K562 (cell line): ENCODE measurements at regions not wholly inside any gene's neighbourhood (a gene's known extent, or its start where the extent isn't known, plus 50 kb on each side); places are given as distances from the start of the nearest gene placed in this dataset.

Experiments used
- ATAC-seq: fragments of 200-7000 bp; cut with Tn5 transposase; 3 replicates; pipeline ENCODE4 v1.9.1; 2020; ENCODE audit warnings: moderate library complexity
- BruUV-seq: library from RNA; stranded (reverse); fragments of 400-500 nt; replicated peaks from 2 replicates; lab custom pipeline; 2021; lab: Mats Ljungman, UMichigan
- CTCF ChIA-PET: fragments of 300-600 bp; formaldehyde crosslinking; extraction: SDS; loops from one replicate; lab custom pipeline; 2021; ENCODE audit warnings: low intra/inter-chr PET ratio; lab: Yijun Ruan, JAX
- POLR2A ChIA-PET: fragments of 300-600, 350-650 bp; sonication (Branson Sonifier 250); formaldehyde crosslinking; extraction: SDS; loops from one replicate; lab custom pipeline; 2021; ENCODE audit warnings: antibody characterized with exemption, inconsistent platforms; lab: Yijun Ruan, JAX
- DNase-seq, 4 experiments: peaks; one replicate each; pipeline versions ENCODE4 v3.0.0 to v3.0.0-alpha.2; 2011 to 2018; ENCODE audit warnings: low spot score in 3 of 4, mixed read lengths in 3 of 4; ENCODE audit errors: extremely low read depth in 1 of 4
- FAIRE-seq: peaks from 2 replicates; lab custom pipeline; 2011; peaks lifted over from hg19 to GRCh38; lab: Jason Lieb, UNC
- H2AFZ ChIP-seq: 2 replicates; pipeline ENCODE4 v1.6.0; 2011; ENCODE audit warnings: low read depth, low read length, control low read depth, inconsistent platforms
- H3K27ac ChIP-seq: fragments of 200-600 bp; 3 replicates; pipeline ENCODE4 v1.8.0; 2011; ENCODE audit warnings: low read depth, mild to moderate bottlenecking, control low read depth, inconsistent platforms, low read length, moderate library complexity, mixed read lengths; ENCODE audit errors: extremely low read depth
- H3K27me3 ChIP-seq, 2 experiments: fragments of 300-600 bp in 1 of 2; 2 replicates in 1 of 2; 3 replicates in 1 of 2; pipeline versions ENCODE4 v1.6.0 to v1.8.0; 2011; ENCODE audit warnings: inconsistent platforms in 2 of 2, low read length in 2 of 2, mild to moderate bottlenecking in 1 of 2, mixed read lengths in 1 of 2, moderate library complexity in 1 of 2; ENCODE audit not compliant: control insufficient read depth in 2 of 2, insufficient read depth in 2 of 2
- H3K36me3 ChIP-seq: fragments of 300-600 bp; 3 replicates; pipeline ENCODE4 v1.8.0; 2011; ENCODE audit warnings: mild to moderate bottlenecking, low read length, inconsistent platforms; ENCODE audit not compliant: control insufficient read depth, insufficient read depth
- H3K4me1 ChIP-seq, 2 experiments: fragments of 200-600 bp in 1 of 2; replicated peaks in 1 of 2; 2 replicates in 1 of 2; 3 replicates in 1 of 2; pipeline versions ENCODE4 v1.5.1 to v1.8.0; 2011; ENCODE audit warnings: inconsistent platforms in 2 of 2, low read length in 2 of 2, mild to moderate bottlenecking in 1 of 2, mixed read lengths in 1 of 2, moderate library complexity in 1 of 2; ENCODE audit not compliant: control insufficient read depth in 2 of 2, insufficient read depth in 2 of 2
- H3K4me2 ChIP-seq: 2 replicates; pipeline ENCODE4 v1.6.1; 2011; ENCODE audit warnings: low read length, control low read depth, inconsistent platforms, mixed read lengths; ENCODE audit not compliant: insufficient read depth
- H3K4me3 ChIP-seq: fragments of 200-600 bp; sonication (generic), shearing (Covaris generic); 2 replicates; pipeline ENCODE4 v1.5.1; 2016; ENCODE audit warnings: control low read depth, inconsistent platforms
- H3K79me2 ChIP-seq: fragments of 200-600 bp; 3 replicates; pipeline ENCODE4 v1.8.0; 2011; ENCODE audit warnings: low read length, inconsistent platforms; ENCODE audit not compliant: control insufficient read depth, insufficient read depth
- H3K9ac ChIP-seq, 2 experiments: 2 replicates each; pipeline versions ENCODE4 v1.6.0 to v1.6.1; 2011; ENCODE audit warnings: low read depth in 2 of 2, low read length in 2 of 2, control low read depth in 1 of 2, inconsistent platforms in 1 of 2, mild to moderate bottlenecking in 1 of 2, mixed read lengths in 1 of 2; ENCODE audit not compliant: insufficient read depth in 1 of 2
- H3K9me1 ChIP-seq: one replicate; pipeline ENCODE4 v1.6.0; 2011; ENCODE audit warnings: inconsistent platforms, mild to moderate bottlenecking, low read length, moderate library complexity; ENCODE audit not compliant: control insufficient read depth, insufficient read depth
- H3K9me3 ChIP-seq: replicated peaks from 2 replicates; pipeline ENCODE4 v1.5.1; 2011; ENCODE audit warnings: low read depth, low read length, inconsistent platforms; ENCODE audit not compliant: control insufficient read depth, insufficient read depth
- H4K20me1 ChIP-seq: replicated peaks from 2 replicates; pipeline ENCODE4 v1.6.1; 2011; ENCODE audit warnings: low read length, inconsistent platforms, mixed read lengths; ENCODE audit not compliant: control insufficient read depth, insufficient read depth
- CREB1 ChIP-seq, 2 experiments: sonication (generic) in 1 of 2; formaldehyde crosslinking in 1 of 2; IDR thresholded peaks; 2 replicates each; pipeline versions ENCODE4 v1.6.1 to v1.8.0; 2012 to 2022; ENCODE audit warnings: inconsistent platforms in 1 of 2, mild to moderate bottlenecking in 1 of 2, missing genetic modification reagents in 1 of 2, moderate library complexity in 1 of 2
- CREB3L1 ChIP-seq: fragments of 450-650 bp; IDR thresholded peaks from 2 replicates; pipeline ENCODE4 v1.6.1; 2014; ENCODE audit warnings: low read depth, mild to moderate bottlenecking, moderate library complexity, borderline replicate concordance
- CXXC5 ChIP-seq: fragments of 250-450 bp; sonication (Bioruptor Pico); IDR thresholded peaks from 2 replicates; pipeline ENCODE4 v1.8.0; 2022; ENCODE audit warnings: inconsistent platforms, mild to moderate bottlenecking, moderate library complexity
- ELF1 ChIP-seq: fragments of 200-800 bp; sonication (Bioruptor generic); IDR thresholded peaks from 2 replicates; pipeline ENCODE4 v1.6.1; 2016; ENCODE audit warnings: missing genetic modification characterization, missing compliant biosample characterization
- ELF2 ChIP-seq: fragments of 250-450 bp; sonication (Bioruptor Pico); IDR thresholded peaks from 2 replicates; pipeline ENCODE4 v1.5.0; 2021; ENCODE audit warnings: mild to moderate bottlenecking
- FOXM1 ChIP-seq, 2 experiments: fragments of 450-650 bp in 1 of 2; sonication (generic) in 1 of 2; formaldehyde crosslinking in 1 of 2; IDR thresholded peaks; 2 replicates each; pipeline versions ENCODE4 v1.6.1 to v1.9.0; 2017 to 2022; ENCODE audit warnings: low read depth in 2 of 2, mild to moderate bottlenecking in 2 of 2, missing genetic modification reagents in 1 of 2, moderate library complexity in 1 of 2
- FUS ChIP-seq: fragments of 200-400 bp; formaldehyde crosslinking; optimal IDR thresholded peaks from 2 replicates; pipeline ENCODE3; 2017; ENCODE audit warnings: low read depth, low read length
- PRMT5 ChIP-seq: sonication (generic); formaldehyde crosslinking; IDR thresholded peaks from 2 replicates; pipeline ENCODE4 v1.5.0; 2020; ENCODE audit warnings: missing genetic modification reagents
- PURB ChIP-seq: sonication (generic); formaldehyde crosslinking; IDR thresholded peaks from 2 replicates; pipeline ENCODE4 v1.9.0; 2021; ENCODE audit warnings: low read depth, mild to moderate bottlenecking, missing genetic modification reagents
- RBM34 ChIP-seq: fragments of 200-400 bp; formaldehyde crosslinking; IDR thresholded peaks from 2 replicates; pipeline ENCODE4 v1.6.1; 2018; ENCODE audit warnings: low read length, borderline replicate concordance; ENCODE audit not compliant: insufficient read depth
- SP1 ChIP-seq: sonication (generic); formaldehyde crosslinking; IDR thresholded peaks from 2 replicates; pipeline ENCODE4 v1.8.1; 2022; ENCODE audit warnings: mild to moderate bottlenecking, missing genetic modification reagents
- STAT6 ChIP-seq: sonication (generic); formaldehyde crosslinking; IDR thresholded peaks from 2 replicates; pipeline ENCODE4 v1.8.1; 2023; ENCODE audit warnings: mild to moderate bottlenecking, missing genetic modification reagents
- THAP12 ChIP-seq: fragments of 250-450 bp; sonication (Bioruptor Pico); IDR thresholded peaks from 2 replicates; pipeline ENCODE4 v1.9.0; 2021; ENCODE audit warnings: mild to moderate bottlenecking, inconsistent platforms
- ZBTB1 ChIP-seq: sonication (generic); formaldehyde crosslinking; IDR thresholded peaks from 2 replicates; pipeline ENCODE4 v1.8.1; 2023; ENCODE audit warnings: missing genetic modification reagents, low read depth, mild to moderate bottlenecking, borderline replicate concordance
- ZNF140 ChIP-seq: fragments of 250-450 bp; sonication (Bioruptor Pico); IDR thresholded peaks from 2 replicates; pipeline ENCODE4 v1.8.0; 2021; ENCODE audit warnings: moderate library complexity, mild to moderate bottlenecking, inconsistent platforms
- WGBS: fragments of 100-300 bp; shearing (Covaris generic); methylation state at CpG from one replicate; pipeline ENCODE4 v1.1.6; 2016; ENCODE audit warnings: low coverage, mixed read lengths; ENCODE audit not compliant: insufficient coverage; ENCODE audit errors: missing lambda C conversion rate; 5-methylcytosine and 5-hydroxymethylcytosine counted together
- in situ Hi-C: fragments of 300-500 bp; cut with MboI; formaldehyde crosslinking; loops from 4 replicates; pipeline ENCODE4 v1.15.0; 2018; ENCODE audit warnings: inconsistent platforms, mixed read lengths
- intact Hi-C: fragments of 100-400 bp; cut with micrococcal nuclease; formaldehyde crosslinking; loops from 2 replicates; pipeline ENCODE4 v1.14.2; 2022

GRCh38 chr4:127521463-127521862 lies 111.3 kb upstream of the INTU start:
- H3K9me1 ChIP-seq: no peaks in the 10 kb centered on the region

More at GRCh38 chr4:127521463-127521862, 111.3 kb upstream of the INTU start:
- TF ChIP-seq FUS (no peak), FOXM1 (IDR thresholded peaks at IDR 0.05; ENCODE audit: low read depth) (no peak), FOXM1 (CRISPR knock-in tag; IDR thresholded peaks at IDR 0.05; ENCODE audit: low read depth) (no peak), ZNF140 (CRISPR knock-in tag) (no peak), ELF1 (no peak), PRMT5 (CRISPR knock-in tag) (no peak), RBM34 (no peak), CXXC5 (CRISPR knock-in tag) (no peak), PURB (CRISPR knock-in tag) (no peak), THAP12 (no peak), ELF2 (no peak), ZBTB1 (no peak), CREB3L1 (no peak), STAT6 (CRISPR knock-in tag) (no peak), SP1 (CRISPR knock-in tag) (no peak), CREB1 (IDR thresholded peaks at IDR 0.05) (no peak), CREB1 (CRISPR knock-in tag; IDR thresholded peaks at IDR 0.05) (no peak)
- Histone ChIP-seq H3K27ac (no peak overlapping the region), H3K4me1 (peaks cover 4 to 22% of the 10 kb centered on the region in 2 experiments; a peak in 4 of 5 replicates), H3K36me3 (no peaks in the 10 kb centered on the region), H2AFZ (no peak overlapping the region), H3K4me3 (no peak overlapping the region), H3K9ac (no peak overlapping the region), H3K27me3 (no peaks in the 10 kb centered on the region), H3K4me2 (no peak overlapping the region), H3K9me3 (0 out of 2 replicates have a peak, but pooled peaks cover 2% of the 10 kb centered on the region), H4K20me1 (no peaks in the 10 kb centered on the region), H3K79me2 (no peaks in the 10 kb centered on the region)
- in situ Hi-C loops: no loop called here
- POLR2A ChIA-PET: no interaction called here
- 28% methylated on average over 2 of the region's 2 CpGs for WGBS
- CTCF ChIA-PET: no interaction called here
- no peak for ATAC-seq
- no TSS peak for BruUV-seq
- intact Hi-C loops: no loop called here
- DNase-seq: no peak
- FAIRE-seq: no peak
